Activated CD8-positive, alpha-beta memory T cell treated with anti-CD3 and anti-CD28 coated beads, Interleukin-2, amount 50 U/mL, for 1 hour (primary cell): ENCODE measurements at regions not wholly inside any gene's neighbourhood (a gene's known extent, or its start where the extent isn't known, plus 50 kb on each side); places are given as distances from the start of the nearest gene placed in this dataset.
"Not testable (repeated sequence)": the region's sequence is repeated elsewhere in the genome, so short reads cannot be mapped to it uniquely, and the experiment has no call there.

Experiments
- DNase-seq: peaks from one replicate; pipeline ENCODE4 v3.0.0-alpha.2; 2020; ENCODE audit errors: extremely low read depth

- no peak for DNase-seq
Measured at GRCh38 chr2:84217456-84217855, 241.6 kb downstream of the SUCLG1 start.

- no peak for DNase-seq
Measured at GRCh38 chr2:84214455-84214854, 244.6 kb downstream of the SUCLG1 start.

GRCh38 chr2:84212611-84213314, 246.3 kb downstream of the SUCLG1 start:
- no peak for DNase-seq

GRCh38 chr2:84209941-84210340, 249.1 kb downstream of the SUCLG1 start:
- no peak for DNase-seq

- no peak for DNase-seq
Measured at GRCh38 chr2:84204995-84205394, 254.1 kb downstream of the SUCLG1 start.

GRCh38 chr2:84202166-84202565, 256.9 kb downstream of the SUCLG1 start:
- no peak for DNase-seq

GRCh38 chr2:84201158-84201557, 257.9 kb downstream of the SUCLG1 start:
- no peak for DNase-seq

GRCh38 chr2:84197901-84198300, 261.2 kb downstream of the SUCLG1 start:
- no peak for DNase-seq

- DNase-seq, result no peak
Measured at GRCh38 chr2:84194949-84195644, 264.0 kb downstream of the SUCLG1 start.

GRCh38 chr2:84194181-84194580, 264.9 kb downstream of the SUCLG1 start:
- no peak for DNase-seq

GRCh38 chr2:84187258-84187657, 271.8 kb downstream of the SUCLG1 start:
- DNase-seq, result no peak

GRCh38 chr2:84181927-84182326, 277.2 kb downstream of the SUCLG1 start:
- DNase-seq, result no peak

- no peak for DNase-seq
Measured at GRCh38 chr2:84177733-84178132, 281.3 kb downstream of the SUCLG1 start.

GRCh38 chr2:84175970-84176369, 283.1 kb downstream of the SUCLG1 start:
- no peak for DNase-seq

- no peak for DNase-seq
Measured at GRCh38 chr2:84175340-84175739, 283.7 kb downstream of the SUCLG1 start.

GRCh38 chr2:84173041-84173440, 286.0 kb downstream of the SUCLG1 start:
- DNase-seq, result no peak

GRCh38 chr2:84170979-84171378, 288.1 kb downstream of the SUCLG1 start:
- no peak for DNase-seq

GRCh38 chr2:84169871-84170270, 289.2 kb downstream of the SUCLG1 start:
- DNase-seq, result no peak

GRCh38 chr2:84168552-84168951, 290.5 kb downstream of the SUCLG1 start:
- DNase-seq, result not testable (repeated sequence)

- DNase-seq, result no peak
Measured at GRCh38 chr2:84165256-84165655, 293.8 kb downstream of the SUCLG1 start.

GRCh38 chr2:84160453-84160852, 298.6 kb downstream of the SUCLG1 start:
- DNase-seq, result no peak

GRCh38 chr2:84158605-84159004, 300.5 kb downstream of the SUCLG1 start:
- DNase-seq, result no peak

- no peak for DNase-seq
Measured at GRCh38 chr2:84152462-84152861, 306.6 kb downstream of the SUCLG1 start.

GRCh38 chr2:84144345-84144744, 314.7 kb downstream of the SUCLG1 start:
- no peak for DNase-seq
